GM19372 (cell line): ENCODE measurements at regions not wholly inside any gene's neighbourhood (a gene's known extent, or its start where the extent isn't known, plus 50 kb on each side); places are given as distances from the start of the nearest gene placed in this dataset.

Source experiments
- ATAC-seq: cut with Tn5 transposase; IDR thresholded peaks from one replicate; pipeline ENCODE4 v1.9.1; 2021; ENCODE audit warnings: mild to moderate bottlenecking, low read depth, moderate library complexity; ENCODE audit not compliant: unreplicated experiment

GRCh38 chr6:139547122-139547776 is 172.8 kb upstream of the CITED2 start:
- no peak for ATAC-seq

GRCh38 chr6:139546106-139546472 is 171.6 kb upstream of the CITED2 start:
- no peak for ATAC-seq

GRCh38 chr6:139545206-139546105 is 171.0 kb upstream of the CITED2 start:
- ATAC-seq, result no peak

GRCh38 chr6:139544701-139545057 is 170.2 kb upstream of the CITED2 start:
- no peak for ATAC-seq

- no peak for ATAC-seq
These were observed 167.9 kb upstream of the CITED2 start for GRCh38 chr6:139542351-139542750.

GRCh38 chr6:139540894-139541293 is 166.4 kb upstream of the CITED2 start:
- no peak for ATAC-seq

GRCh38 chr6:139540276-139540675 is 165.8 kb upstream of the CITED2 start:
- no peak for ATAC-seq

- ATAC-seq, result no peak
These were observed 165.4 kb upstream of the CITED2 start for GRCh38 chr6:139539852-139540251.

GRCh38 chr6:139538366-139538765 is 163.9 kb upstream of the CITED2 start:
- no peak for ATAC-seq

GRCh38 chr6:139536751-139537617 is 162.5 kb upstream of the CITED2 start:
- no peak for ATAC-seq

GRCh38 chr6:139534472-139535115 is 160.1 kb upstream of the CITED2 start:
- ATAC-seq, result no peak

- no peak for ATAC-seq
These were observed 159.4 kb upstream of the CITED2 start for GRCh38 chr6:139533573-139534471.

GRCh38 chr6:139533171-139533570 is 158.7 kb upstream of the CITED2 start:
- no peak for ATAC-seq

GRCh38 chr6:139531148-139532115 is 157.0 kb upstream of the CITED2 start:
- no peak for ATAC-seq

GRCh38 chr6:139530561-139530960 is 156.1 kb upstream of the CITED2 start:
- ATAC-seq, result no peak

GRCh38 chr6:139529420-139529819 is 155.0 kb upstream of the CITED2 start:
- no peak for ATAC-seq

GRCh38 chr6:139528471-139528870 is 154.0 kb upstream of the CITED2 start:
- no peak for ATAC-seq

GRCh38 chr6:139525415-139525814 is 151.0 kb upstream of the CITED2 start:
- no peak for ATAC-seq
